DMS79 (cell line): ENCODE measurements at regions not wholly inside any gene's neighbourhood (a gene's known extent, or its start where the extent isn't known, plus 50 kb on each side); places are given as distances from the start of the nearest gene placed in this dataset.
"Not testable (repeated sequence)": the region's sequence is repeated elsewhere in the genome, so short reads cannot be mapped to it uniquely, and the experiment has no call there.

Experiments used
- DNase-seq: peaks from one replicate; lab custom pipeline; 2025; lab: John Stamatoyannopoulos, UW

- no peak for DNase-seq
Observed at GRCh38 chrX:9383655-9384054, 81.2 kb upstream of the TBL1X start.

- DNase-seq = no peak
Observed at GRCh38 chrX:9388450-9388849, 76.4 kb upstream of the TBL1X start.

GRCh38 chrX:9390121-9390520 is 74.7 kb upstream of the TBL1X start:
- no peak for DNase-seq

- no peak for DNase-seq
Observed at GRCh38 chrX:9390693-9391368, 74.0 kb upstream of the TBL1X start.

GRCh38 chrX:9392445-9392844 is 72.4 kb upstream of the TBL1X start:
- DNase-seq = no peak

- DNase-seq = no peak
Observed at GRCh38 chrX:9393571-9393970, 71.3 kb upstream of the TBL1X start.

GRCh38 chrX:9394212-9394611 is 70.6 kb upstream of the TBL1X start:
- no peak for DNase-seq

- no peak for DNase-seq
Observed at GRCh38 chrX:9396930-9397329, 67.9 kb upstream of the TBL1X start.

GRCh38 chrX:9401051-9401450 is 63.8 kb upstream of the TBL1X start:
- no peak for DNase-seq

- no peak for DNase-seq
Observed at GRCh38 chrX:9403374-9403773, 61.5 kb upstream of the TBL1X start.

GRCh38 chrX:9405635-9406034 is 59.2 kb upstream of the TBL1X start:
- not testable (repeated sequence) for DNase-seq

GRCh38 chrX:9410889-9411288 is 54.0 kb upstream of the TBL1X start:
- not testable (repeated sequence) for DNase-seq

GRCh38 chrX:9411682-9412081 is 53.2 kb upstream of the TBL1X start:
- not testable (repeated sequence) for DNase-seq

GRCh38 chrX:9414416-9414815 is 50.4 kb upstream of the TBL1X start:
- DNase-seq = no peak
